Liver (tissue), 8 donors: ENCODE measurements at regions not wholly inside any gene's neighbourhood (a gene's known extent, or its start where the extent isn't known, plus 50 kb on each side); places are given as distances from the start of the nearest gene placed in this dataset.

Experiments used
- DNase-seq: peaks from one replicate; pipeline ENCODE4 v3.0.0-alpha.2; 2017; ENCODE audit warnings: low spot score
- H3K27ac ChIP-seq, 2 donors: one replicate each; pipeline ENCODE4 v1.7.0; 2013; ENCODE audit warnings: inconsistent platforms in 2 of 2, low read length in 2 of 2, control low read depth in 1 of 2, low read depth in 1 of 2, mild to moderate bottlenecking in 1 of 2
- H3K27me3 ChIP-seq, 4 donors: one replicate each; pipeline versions ENCODE4 v1.6.1 to v1.7.0; 2013; ENCODE audit warnings: low read length in 3 of 4, inconsistent platforms in 1 of 4, mild to moderate bottlenecking in 1 of 4, moderate library complexity in 1 of 4; ENCODE audit not compliant: control insufficient read depth in 4 of 4, insufficient read depth in 4 of 4
- H3K36me3 ChIP-seq, 4 donors: one replicate each; pipeline versions ENCODE4 v1.6.1 to v1.7.0; 2013; ENCODE audit warnings: low read length in 3 of 4, mild to moderate bottlenecking in 3 of 4, low read depth in 1 of 4, moderate library complexity in 1 of 4; ENCODE audit not compliant: control insufficient read depth in 4 of 4, insufficient read depth in 3 of 4
- H3K4me1 ChIP-seq, 4 donors: one replicate each; pipeline versions ENCODE4 v1.6.1 to v1.7.0; 2013; ENCODE audit warnings: low read length in 3 of 4, mild to moderate bottlenecking in 3 of 4, moderate library complexity in 1 of 4; ENCODE audit not compliant: control insufficient read depth in 4 of 4, insufficient read depth in 4 of 4
- H3K4me3 ChIP-seq, 3 donors: one replicate each; pipeline versions ENCODE4 v1.6.1 to v1.7.0; 2013; ENCODE audit warnings: low read length in 3 of 3, control low read depth in 1 of 3, low read depth in 1 of 3, mild to moderate bottlenecking in 1 of 3
- H3K9ac ChIP-seq, 2 donors: one replicate each; pipeline ENCODE4 v1.7.0; 2013; ENCODE audit warnings: low read length in 2 of 2, mild to moderate bottlenecking in 2 of 2, moderate library complexity in 2 of 2, control low read depth in 1 of 2, low read depth in 1 of 2
- H3K9me3 ChIP-seq, 4 donors: one replicate each; pipeline versions ENCODE4 v1.6.1 to v1.7.0; 2013; ENCODE audit warnings: low read length in 3 of 4; ENCODE audit not compliant: control insufficient read depth in 4 of 4
- FOXA1 ChIP-seq: IDR thresholded peaks from 2 replicates; pipeline ENCODE4 v1.6.1; 2016; ENCODE audit warnings: antibody characterized with exemption
- FOXA2 ChIP-seq: IDR thresholded peaks from 2 replicates; pipeline ENCODE4 v1.6.1; 2016; ENCODE audit warnings: antibody characterized with exemption
- HNF4A ChIP-seq, 2 donors: conservative IDR thresholded peaks; 2 replicates each; pipeline ENCODE4 v1.6.1; 2016; ENCODE audit warnings: antibody characterized with exemption in 2 of 2, mild to moderate bottlenecking in 2 of 2
- HNF4G ChIP-seq: IDR thresholded peaks from 2 replicates; pipeline ENCODE4 v1.6.1; 2016; ENCODE audit warnings: antibody characterized with exemption
- NR2F2 ChIP-seq: IDR thresholded peaks from 2 replicates; pipeline ENCODE4 v1.6.1; 2016; ENCODE audit warnings: antibody characterized with exemption
- RAD21 ChIP-seq, 2 donors: IDR thresholded peaks; 2 replicates each; pipeline ENCODE4 v1.6.1; 2016; ENCODE audit warnings: antibody characterized with exemption in 2 of 2, mild to moderate bottlenecking in 2 of 2
- RXRA ChIP-seq, 2 donors: IDR thresholded peaks; 2 replicates each; pipeline ENCODE4 v1.6.1; 2017 to 2018; ENCODE audit warnings: antibody characterized with exemption in 2 of 2, mild to moderate bottlenecking in 1 of 2
- SP1 ChIP-seq: IDR thresholded peaks from 2 replicates; pipeline ENCODE4 v1.6.1; 2018; ENCODE audit warnings: antibody characterized with exemption, mild to moderate bottlenecking
- TAF1 ChIP-seq: conservative IDR thresholded peaks from 2 replicates; pipeline ENCODE4 v1.6.1; 2016; ENCODE audit warnings: antibody characterized with exemption, mild to moderate bottlenecking
- WGBS: extraction: QIAGEN DNeasy Blood & Tissue Kit; methylation state at CpG from one replicate; pipeline ENCODE4 v1.1.7; 2013; 5-methylcytosine and 5-hydroxymethylcytosine counted together
- TF ChIP-seq, protein P1 (sequence below): IDR thresholded peaks from 2 replicates; pipeline ENCODE4 v1.6.1; 2016; ENCODE audit warnings: antibody characterized with exemption
- TF ChIP-seq, protein P2 (sequence below): IDR thresholded peaks from 2 replicates; pipeline ENCODE4 v1.6.1; 2016; ENCODE audit warnings: antibody characterized with exemption, mild to moderate bottlenecking
- TF ChIP-seq, protein P3 (sequence below): IDR thresholded peaks from 2 replicates; pipeline ENCODE4 v1.6.1; 2016; ENCODE audit warnings: antibody characterized with exemption
- TF ChIP-seq, protein P4 (sequence below): IDR thresholded peaks from 2 replicates; pipeline ENCODE4 v1.6.1; 2016; ENCODE audit warnings: antibody characterized with exemption
- TF ChIP-seq, protein P5 (sequence below): fragments of 150-350 bp; IDR thresholded peaks from 2 replicates; pipeline ENCODE4 v1.5.1; 2017; ENCODE audit warnings: improper control_type of control experiment, low read depth, low read length; ENCODE audit not compliant: missing input control
- donor health status: healthy.
- donor health status: healthy.
- donor health status: healthy.
- donor health status: healthy.
- donor health status: healthy.

DNA sequence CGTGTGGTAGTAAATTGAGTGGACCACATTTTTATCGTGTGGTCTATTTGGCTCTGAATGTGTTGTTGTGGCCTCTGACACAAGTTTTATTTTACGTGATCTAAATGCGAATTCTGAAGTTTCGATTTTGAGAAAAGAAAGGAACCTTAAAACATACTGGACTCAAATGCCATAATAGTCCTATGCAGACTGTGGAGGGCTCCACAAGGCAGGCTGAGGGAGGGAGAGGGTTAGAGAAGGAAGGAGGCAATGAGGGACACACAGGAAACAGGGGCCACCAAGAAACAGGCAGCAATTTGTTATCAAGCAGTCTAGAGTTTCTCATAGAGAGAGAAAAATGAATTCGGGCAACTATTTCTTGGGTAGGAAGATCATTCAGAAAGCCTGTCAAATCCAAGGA is 110.4 kb upstream of the SEMA6A start:
- H3K4me3 ChIP-seq: no peak overlapping the region
- no peak overlapping the region for H3K27ac ChIP-seq
- TF ChIP-seq, protein P1, sequence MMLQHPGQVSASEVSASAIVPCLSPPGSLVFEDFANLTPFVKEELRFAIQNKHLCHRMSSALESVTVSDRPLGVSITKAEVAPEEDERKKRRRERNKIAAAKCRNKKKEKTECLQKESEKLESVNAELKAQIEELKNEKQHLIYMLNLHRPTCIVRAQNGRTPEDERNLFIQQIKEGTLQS: no peak
- TF ChIP-seq, protein P2, sequence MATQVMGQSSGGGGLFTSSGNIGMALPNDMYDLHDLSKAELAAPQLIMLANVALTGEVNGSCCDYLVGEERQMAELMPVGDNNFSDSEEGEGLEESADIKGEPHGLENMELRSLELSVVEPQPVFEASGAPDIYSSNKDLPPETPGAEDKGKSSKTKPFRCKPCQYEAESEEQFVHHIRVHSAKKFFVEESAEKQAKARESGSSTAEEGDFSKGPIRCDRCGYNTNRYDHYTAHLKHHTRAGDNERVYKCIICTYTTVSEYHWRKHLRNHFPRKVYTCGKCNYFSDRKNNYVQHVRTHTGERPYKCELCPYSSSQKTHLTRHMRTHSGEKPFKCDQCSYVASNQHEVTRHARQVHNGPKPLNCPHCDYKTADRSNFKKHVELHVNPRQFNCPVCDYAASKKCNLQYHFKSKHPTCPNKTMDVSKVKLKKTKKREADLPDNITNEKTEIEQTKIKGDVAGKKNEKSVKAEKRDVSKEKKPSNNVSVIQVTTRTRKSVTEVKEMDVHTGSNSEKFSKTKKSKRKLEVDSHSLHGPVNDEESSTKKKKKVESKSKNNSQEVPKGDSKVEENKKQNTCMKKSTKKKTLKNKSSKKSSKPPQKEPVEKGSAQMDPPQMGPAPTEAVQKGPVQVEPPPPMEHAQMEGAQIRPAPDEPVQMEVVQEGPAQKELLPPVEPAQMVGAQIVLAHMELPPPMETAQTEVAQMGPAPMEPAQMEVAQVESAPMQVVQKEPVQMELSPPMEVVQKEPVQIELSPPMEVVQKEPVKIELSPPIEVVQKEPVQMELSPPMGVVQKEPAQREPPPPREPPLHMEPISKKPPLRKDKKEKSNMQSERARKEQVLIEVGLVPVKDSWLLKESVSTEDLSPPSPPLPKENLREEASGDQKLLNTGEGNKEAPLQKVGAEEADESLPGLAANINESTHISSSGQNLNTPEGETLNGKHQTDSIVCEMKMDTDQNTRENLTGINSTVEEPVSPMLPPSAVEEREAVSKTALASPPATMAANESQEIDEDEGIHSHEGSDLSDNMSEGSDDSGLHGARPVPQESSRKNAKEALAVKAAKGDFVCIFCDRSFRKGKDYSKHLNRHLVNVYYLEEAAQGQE: no peak
- TF ChIP-seq HNF4G (no peak), HNF4A (conservative IDR thresholded peaks at IDR 0.05) (no peak), NR2F2 (no peak), TAF1 (no peak), FOXA2 (no peak)
- TF ChIP-seq, protein P3, sequence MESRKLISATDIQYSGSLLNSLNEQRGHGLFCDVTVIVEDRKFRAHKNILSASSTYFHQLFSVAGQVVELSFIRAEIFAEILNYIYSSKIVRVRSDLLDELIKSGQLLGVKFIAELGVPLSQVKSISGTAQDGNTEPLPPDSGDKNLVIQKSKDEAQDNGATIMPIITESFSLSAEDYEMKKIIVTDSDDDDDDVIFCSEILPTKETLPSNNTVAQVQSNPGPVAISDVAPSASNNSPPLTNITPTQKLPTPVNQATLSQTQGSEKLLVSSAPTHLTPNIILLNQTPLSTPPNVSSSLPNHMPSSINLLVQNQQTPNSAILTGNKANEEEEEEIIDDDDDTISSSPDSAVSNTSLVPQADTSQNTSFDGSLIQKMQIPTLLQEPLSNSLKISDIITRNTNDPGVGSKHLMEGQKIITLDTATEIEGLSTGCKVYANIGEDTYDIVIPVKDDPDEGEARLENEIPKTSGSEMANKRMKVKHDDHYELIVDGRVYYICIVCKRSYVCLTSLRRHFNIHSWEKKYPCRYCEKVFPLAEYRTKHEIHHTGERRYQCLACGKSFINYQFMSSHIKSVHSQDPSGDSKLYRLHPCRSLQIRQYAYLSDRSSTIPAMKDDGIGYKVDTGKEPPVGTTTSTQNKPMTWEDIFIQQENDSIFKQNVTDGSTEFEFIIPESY: no peak
- 91% methylated on average over 6 of the region's 6 CpGs for WGBS
- DNase-seq: no peak
- no peaks in the 10 kb centered on the region for H3K27me3 ChIP-seq
- no peaks in the 10 kb centered on the region for H3K9me3 ChIP-seq
- no peaks in the 10 kb centered on the region for H3K36me3 ChIP-seq
- H3K4me1 ChIP-seq: no peaks in the 10 kb centered on the region
- no peak overlapping the region for H3K9ac ChIP-seq

DNA sequence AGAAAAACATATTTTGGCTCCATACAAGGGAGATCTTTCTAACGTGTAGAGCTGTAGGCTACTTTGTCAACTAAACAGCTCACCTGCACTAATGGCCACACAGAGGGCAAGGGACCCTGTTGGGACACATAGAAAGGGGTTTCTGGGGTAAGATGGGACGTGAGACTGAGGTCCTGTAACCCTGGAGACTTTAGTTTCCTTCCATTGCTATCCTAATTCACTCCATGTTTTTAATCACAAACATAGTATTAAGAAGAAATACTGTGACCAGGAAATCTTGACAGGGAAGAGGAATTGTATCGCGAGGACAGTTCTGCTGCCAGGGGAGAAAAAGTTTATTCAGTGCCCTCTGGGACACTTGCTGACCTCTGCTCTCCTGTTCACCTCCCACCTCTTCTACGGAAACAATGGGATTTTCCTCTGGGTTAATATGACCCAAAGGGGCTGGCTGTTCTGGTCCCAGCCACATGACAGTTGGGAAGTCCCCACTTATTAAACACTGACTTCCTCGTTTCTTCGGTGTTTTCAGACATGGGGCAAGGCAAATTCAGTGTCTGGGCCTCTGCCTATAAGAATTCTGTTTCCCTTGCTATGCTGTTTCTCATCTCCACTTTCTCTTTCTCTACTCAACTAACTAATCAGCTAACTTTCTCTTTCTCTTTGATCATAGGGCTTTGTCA is 106.9 kb upstream of the SEMA6A start:
- H3K9ac ChIP-seq: no peak overlapping the region
- H3K27ac ChIP-seq: no peak overlapping the region
- no peaks in the 10 kb centered on the region for H3K36me3 ChIP-seq
- no peak for DNase-seq
- no peaks in the 10 kb centered on the region for H3K4me1 ChIP-seq
- H3K27me3 ChIP-seq: no peaks in the 10 kb centered on the region
- TF ChIP-seq HNF4A (conservative IDR thresholded peaks at IDR 0.05) (no peak), SP1 (no peak), NR2F2 (peak; percentile 35), RXRA (IDR thresholded peaks at IDR 0.05) (no peak), TAF1 (no peak)
- TF ChIP-seq, protein P4, sequence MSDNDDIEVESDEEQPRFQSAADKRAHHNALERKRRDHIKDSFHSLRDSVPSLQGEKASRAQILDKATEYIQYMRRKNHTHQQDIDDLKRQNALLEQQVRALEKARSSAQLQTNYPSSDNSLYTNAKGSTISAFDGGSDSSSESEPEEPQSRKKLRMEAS: no peak
- 71% methylated on average over 7 of the region's 7 CpGs for WGBS
- no peak overlapping the region for H3K4me3 ChIP-seq
- H3K9me3 ChIP-seq: no peaks in the 10 kb centered on the region

DNA sequence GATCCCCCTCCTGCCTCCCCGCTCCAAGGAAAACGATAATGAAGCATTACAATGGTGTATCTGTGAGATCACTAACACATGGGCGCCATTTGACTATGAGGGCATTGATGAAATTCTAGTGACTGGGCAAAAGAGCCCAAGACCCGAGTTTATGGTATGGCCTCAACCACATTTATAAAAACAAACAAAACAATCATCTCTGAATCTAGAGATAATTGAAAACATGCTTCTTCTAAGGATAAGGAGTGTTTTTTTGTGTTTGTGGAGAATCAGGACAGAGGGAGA is 100.9 kb upstream of the SEMA6A start:
- Histone ChIP-seq H3K9ac (no peak overlapping the region), H3K4me1 (no peaks in the 10 kb centered on the region), H3K4me3 (no peak overlapping the region), H3K27ac (no peak overlapping the region), H3K9me3 (no peaks in the 10 kb centered on the region), H3K27me3 (no peaks in the 10 kb centered on the region), H3K36me3 (no peaks in the 10 kb centered on the region)
- 90% methylated on average over 4 of the region's 4 CpGs for WGBS
- no peak for DNase-seq
- TF ChIP-seq TAF1 (no peak), RXRA (IDR thresholded peaks at IDR 0.05) (no peak), RAD21 (IDR thresholded peaks at IDR 0.05) (no peak), FOXA1 (no peak), FOXA2 (no peak)
- TF ChIP-seq, protein P5, sequence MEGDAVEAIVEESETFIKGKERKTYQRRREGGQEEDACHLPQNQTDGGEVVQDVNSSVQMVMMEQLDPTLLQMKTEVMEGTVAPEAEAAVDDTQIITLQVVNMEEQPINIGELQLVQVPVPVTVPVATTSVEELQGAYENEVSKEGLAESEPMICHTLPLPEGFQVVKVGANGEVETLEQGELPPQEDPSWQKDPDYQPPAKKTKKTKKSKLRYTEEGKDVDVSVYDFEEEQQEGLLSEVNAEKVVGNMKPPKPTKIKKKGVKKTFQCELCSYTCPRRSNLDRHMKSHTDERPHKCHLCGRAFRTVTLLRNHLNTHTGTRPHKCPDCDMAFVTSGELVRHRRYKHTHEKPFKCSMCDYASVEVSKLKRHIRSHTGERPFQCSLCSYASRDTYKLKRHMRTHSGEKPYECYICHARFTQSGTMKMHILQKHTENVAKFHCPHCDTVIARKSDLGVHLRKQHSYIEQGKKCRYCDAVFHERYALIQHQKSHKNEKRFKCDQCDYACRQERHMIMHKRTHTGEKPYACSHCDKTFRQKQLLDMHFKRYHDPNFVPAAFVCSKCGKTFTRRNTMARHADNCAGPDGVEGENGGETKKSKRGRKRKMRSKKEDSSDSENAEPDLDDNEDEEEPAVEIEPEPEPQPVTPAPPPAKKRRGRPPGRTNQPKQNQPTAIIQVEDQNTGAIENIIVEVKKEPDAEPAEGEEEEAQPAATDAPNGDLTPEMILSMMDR: no peak
- TF ChIP-seq, protein P3: no peak
- TF ChIP-seq, protein P4: no peak
